Breast epithelium (tissue), 3 donors: ENCODE measurements at regions not wholly inside any gene's neighbourhood (a gene's known extent, or its start where the extent isn't known, plus 50 kb on each side); places are given as distances from the start of the nearest gene placed in this dataset.

Experiments
- POLR2A ChIP-seq: fragments of 450-650 bp; IDR thresholded peaks from one replicate; pipeline ENCODE4 v1.6.1; 2016; ENCODE audit warnings: antibody characterized with exemption, mild to moderate bottlenecking, moderate library complexity
- TF ChIP-seq, protein P1 (sequence below), 3 donors: fragments of 450-650 bp; IDR thresholded peaks; one replicate each; pipeline ENCODE4 v1.5.1; 2016 to 2017; ENCODE audit warnings: antibody characterized with exemption in 3 of 3, mild to moderate bottlenecking in 3 of 3, moderate library complexity in 3 of 3

- TF ChIP-seq, protein P1, sequence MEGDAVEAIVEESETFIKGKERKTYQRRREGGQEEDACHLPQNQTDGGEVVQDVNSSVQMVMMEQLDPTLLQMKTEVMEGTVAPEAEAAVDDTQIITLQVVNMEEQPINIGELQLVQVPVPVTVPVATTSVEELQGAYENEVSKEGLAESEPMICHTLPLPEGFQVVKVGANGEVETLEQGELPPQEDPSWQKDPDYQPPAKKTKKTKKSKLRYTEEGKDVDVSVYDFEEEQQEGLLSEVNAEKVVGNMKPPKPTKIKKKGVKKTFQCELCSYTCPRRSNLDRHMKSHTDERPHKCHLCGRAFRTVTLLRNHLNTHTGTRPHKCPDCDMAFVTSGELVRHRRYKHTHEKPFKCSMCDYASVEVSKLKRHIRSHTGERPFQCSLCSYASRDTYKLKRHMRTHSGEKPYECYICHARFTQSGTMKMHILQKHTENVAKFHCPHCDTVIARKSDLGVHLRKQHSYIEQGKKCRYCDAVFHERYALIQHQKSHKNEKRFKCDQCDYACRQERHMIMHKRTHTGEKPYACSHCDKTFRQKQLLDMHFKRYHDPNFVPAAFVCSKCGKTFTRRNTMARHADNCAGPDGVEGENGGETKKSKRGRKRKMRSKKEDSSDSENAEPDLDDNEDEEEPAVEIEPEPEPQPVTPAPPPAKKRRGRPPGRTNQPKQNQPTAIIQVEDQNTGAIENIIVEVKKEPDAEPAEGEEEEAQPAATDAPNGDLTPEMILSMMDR (IDR thresholded peaks at IDR 0.05), result no peak
- no peak for TF ChIP-seq POLR2A
These were observed 109.0 kb upstream of the PRKCQ start for GRCh38 chr10:6689036-6689435.
